Choroid plexus epithelial cell (primary cell): ENCODE measurements at regions not wholly inside any gene's neighbourhood (a gene's known extent, or its start where the extent isn't known, plus 50 kb on each side); places are given as distances from the start of the nearest gene placed in this dataset.

ENCODE experiments used
- DNase-seq: peaks from one replicate; pipeline ENCODE4 v3.0.0-alpha.2; 2010; ENCODE audit warnings: low read depth
- H3K4me3 ChIP-seq: 2 replicates; pipeline ENCODE4 v1.5.1; 2011; ENCODE audit warnings: low read depth, mild to moderate bottlenecking, control low read depth, low read length, moderate library complexity
- CTCF ChIP-seq: conservative IDR thresholded peaks from 2 replicates; pipeline ENCODE4 v1.5.1; 2011; ENCODE audit warnings: low read depth, mild to moderate bottlenecking, control low read depth, inconsistent platforms, low read length, moderate library complexity

GRCh38 chr5:14956423-14957046 lies 85.0 kb upstream of the ANKH start:
- no peak for TF ChIP-seq CTCF
- no peak overlapping the region for H3K4me3 ChIP-seq
- no peak for DNase-seq

- no peak for DNase-seq
- TF ChIP-seq CTCF: no peak
- no peak overlapping the region for H3K4me3 ChIP-seq
Observed at GRCh38 chr5:14954616-14955343, 83.2 kb upstream of the ANKH start.

- no peak for TF ChIP-seq CTCF
- DNase-seq: no peak
- no peak overlapping the region for H3K4me3 ChIP-seq
Observed at GRCh38 chr5:14954216-14954615, 82.6 kb upstream of the ANKH start.

- H3K4me3 ChIP-seq: no peak overlapping the region
- DNase-seq: no peak
- TF ChIP-seq CTCF: no peak
Observed at GRCh38 chr5:14953075-14953607, 81.6 kb upstream of the ANKH start.

- DNase-seq: no peak
- no peak for TF ChIP-seq CTCF
- no peak overlapping the region for H3K4me3 ChIP-seq
Observed at GRCh38 chr5:14948383-14948782, 76.8 kb upstream of the ANKH start.

- no peak overlapping the region for H3K4me3 ChIP-seq
- peak; percentile 46 for TF ChIP-seq CTCF
- peak; percentile 42 for DNase-seq
Observed at GRCh38 chr5:14946815-14947620, 75.4 kb upstream of the ANKH start.
